HL-60 (cell line): ENCODE measurements at regions not wholly inside any gene's neighbourhood (a gene's known extent, or its start where the extent isn't known, plus 50 kb on each side); places are given as distances from the start of the nearest gene placed in this dataset.

Experiments used
- CTCF ChIP-seq: IDR thresholded peaks from one replicate; pipeline ENCODE4 v1.5.1; 2011; ENCODE audit warnings: low read length, control low read depth, inconsistent platforms; ENCODE audit not compliant: insufficient read depth
- REST ChIP-seq: IDR thresholded peaks from 2 replicates; pipeline ENCODE4 v1.6.1; 2012; ENCODE audit warnings: low read depth; ENCODE audit not compliant: insufficient replicate concordance

- TF ChIP-seq CTCF (no peak), REST (no peak)
These were observed 1541.0 kb downstream of the PCDH7 start for GRCh38 chr4:32261196-32261595.
